ENCODE measurements at regions not wholly inside any gene's neighbourhood (a gene's known extent, or its start where the extent isn't known, plus 50 kb on each side); places are given as distances from the start of the nearest gene placed in this dataset.
"Not testable (repeated sequence)": the region's sequence is repeated elsewhere in the genome, so short reads cannot be mapped to it uniquely, and the experiment has no call there.

DNA sequence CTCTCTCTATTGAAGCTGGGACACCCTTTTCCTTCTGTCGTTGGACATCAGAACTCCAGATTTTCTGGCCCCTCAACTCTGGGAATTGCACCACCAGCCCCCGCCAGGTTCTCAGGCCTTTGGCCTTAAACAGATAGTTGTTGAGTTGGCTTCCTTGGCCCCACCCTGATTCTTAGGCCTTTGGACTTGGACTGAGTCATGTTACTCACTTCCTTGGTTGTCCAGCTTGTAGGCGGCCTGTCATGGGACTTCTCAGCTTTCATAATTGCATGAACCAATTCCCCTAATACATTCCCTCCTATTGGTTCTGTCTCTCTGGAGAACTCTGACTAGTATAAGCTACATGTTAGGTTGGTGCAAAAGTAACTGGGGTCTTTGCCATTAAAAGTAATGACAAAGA lies 195.7 kb downstream of the GPAT3 start:
- no TSS peak for BruUV-seq (replicated peaks)
- Histone ChIP-seq H3K4me3 (no peak overlapping the region), H4K20me1 (ENCODE audit: control insufficient read depth, insufficient read depth) (no peaks in the 10 kb centered on the region), H3K27ac (ENCODE audit: control insufficient read depth, insufficient read depth) (no peak overlapping the region), H3K79me2 (ENCODE audit: control insufficient read depth, insufficient read depth, low read length) (no peaks in the 10 kb centered on the region), H3K9ac (ENCODE audit: control insufficient read depth, insufficient read depth, low read length) (no peak overlapping the region), H3K27me3 (replicated peaks in 1 of 2; ENCODE audit: control insufficient read depth in 2 of 2, insufficient read depth in 2 of 2, low read length in 1 of 2) (no peaks in the 10 kb centered on the region), H3K4me1 (ENCODE audit: control insufficient read depth, insufficient read depth, low read length) (no peaks in the 10 kb centered on the region), H3K9me3 (replicated peaks; ENCODE audit: control insufficient read depth, insufficient read depth, low read length) (no peaks in the 10 kb centered on the region), H2AFZ (ENCODE audit: control insufficient read depth, low read depth, low read length) (no peak overlapping the region), H3K36me3 (ENCODE audit: control insufficient read depth in 2 of 2, insufficient read depth in 2 of 2, low read length in 1 of 2) (no peaks in the 10 kb centered on the region), H3K4me2 (ENCODE audit: control insufficient read depth, insufficient read depth) (no peak overlapping the region)
- ATAC-seq (no peak), FAIRE-seq (no peak), DNase-seq (ENCODE audit: low read depth, low spot score) (no peak)
- WGBS (ENCODE audit: insufficient coverage, insufficient replicate concordance, low lambda C conversion rate, missing lambda C conversion rate): 39% methylated on average over 3 of the region's 3 CpGs
- SMC1A ChIA-PET (ENCODE audit: uncharacterized antibody, unreplicated experiment): no interaction called here
- no peak for TF ChIP-seq GATAD2B (conservative IDR thresholded peaks at IDR 0.05; ENCODE audit: low read depth)
- no peak for TF ChIP-seq SMARCA5 (IDR thresholded peaks at IDR 0.05)
- POLR2A ChIA-PET: no interaction called here
- CTCF ChIA-PET: no interaction called here
- RAD21 ChIA-PET (ENCODE audit: unreplicated experiment): no interaction called here
- intact Hi-C loops (cut with micrococcal nuclease; ENCODE audit: unreplicated experiment) (no loop called here), in situ Hi-C loops (cut with MboI) (no loop called here)

DNA sequence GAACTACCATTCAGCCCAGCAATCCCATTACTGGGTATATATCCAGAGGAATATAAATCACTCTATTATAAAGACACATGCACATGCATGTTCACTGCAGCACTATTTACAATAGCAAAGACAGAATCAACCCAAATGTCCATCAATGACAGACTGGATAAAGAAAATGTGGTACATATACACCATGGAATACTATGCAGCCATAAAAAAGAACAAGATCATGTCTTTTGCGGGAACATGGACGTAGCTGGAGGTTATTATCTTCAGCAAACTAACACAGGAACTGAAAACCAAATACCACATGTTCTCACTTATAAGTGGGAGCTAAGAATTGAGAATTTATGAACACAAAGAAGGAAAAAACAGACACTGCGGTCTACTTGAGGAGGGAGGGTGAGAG lies 195.1 kb downstream of the GPAT3 start:
- ATAC-seq; H3K4me2 ChIP-seq (ENCODE audit: control insufficient read depth, insufficient read depth); H2AFZ ChIP-seq (ENCODE audit: control insufficient read depth, low read depth, low read length); H4K20me1 ChIP-seq (ENCODE audit: control insufficient read depth, insufficient read depth); H3K9ac ChIP-seq (ENCODE audit: control insufficient read depth, insufficient read depth, low read length); CTCF ChIA-PET; H3K27me3 ChIP-seq (replicated peaks in 1 of 2; ENCODE audit: control insufficient read depth in 2 of 2, insufficient read depth in 2 of 2, low read length in 1 of 2); intact Hi-C loops (cut with micrococcal nuclease; ENCODE audit: unreplicated experiment); H3K79me2 ChIP-seq (ENCODE audit: control insufficient read depth, insufficient read depth, low read length); in situ Hi-C loops (cut with MboI); SMC1A ChIA-PET (ENCODE audit: uncharacterized antibody, unreplicated experiment); BruUV-seq (replicated peaks); DNase-seq (ENCODE audit: low read depth, low spot score); H3K36me3 ChIP-seq (ENCODE audit: control insufficient read depth in 2 of 2, insufficient read depth in 2 of 2, low read length in 1 of 2); FAIRE-seq; H3K4me3 ChIP-seq; H3K27ac ChIP-seq (ENCODE audit: control insufficient read depth, insufficient read depth); RAD21 ChIA-PET (ENCODE audit: unreplicated experiment); H3K4me1 ChIP-seq (ENCODE audit: control insufficient read depth, insufficient read depth, low read length); POLR2A ChIA-PET; H3K9me3 ChIP-seq (replicated peaks; ENCODE audit: control insufficient read depth, insufficient read depth, low read length): not testable (repeated sequence)
- 50% methylated on average over 3 of the region's 3 CpGs for WGBS (ENCODE audit: insufficient coverage, insufficient replicate concordance, low lambda C conversion rate, missing lambda C conversion rate)

DNA sequence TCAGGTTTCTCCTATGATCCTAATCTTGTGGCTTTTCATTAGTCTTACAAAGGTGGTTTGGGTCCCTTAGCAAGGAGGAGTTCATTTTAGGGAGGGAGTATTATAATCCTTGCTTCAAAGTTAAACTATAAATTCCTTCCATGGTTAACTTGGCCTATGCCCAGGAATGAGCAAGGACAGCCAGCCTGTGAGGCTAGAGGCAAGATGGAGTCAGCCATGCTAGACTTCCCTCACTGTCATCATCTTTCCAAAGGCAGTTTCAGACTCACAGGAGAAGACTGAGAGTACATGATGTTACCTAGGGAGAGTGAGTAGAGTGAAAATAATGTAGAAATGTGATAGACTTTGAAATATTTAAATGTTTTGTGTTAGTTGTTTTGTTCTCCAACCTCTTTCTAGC lies 192.3 kb downstream of the GPAT3 start:
- Histone ChIP-seq H4K20me1 (ENCODE audit: control insufficient read depth, insufficient read depth) (no peaks in the 10 kb centered on the region), H3K9me3 (replicated peaks; ENCODE audit: control insufficient read depth, insufficient read depth, low read length) (no peaks in the 10 kb centered on the region), H3K79me2 (ENCODE audit: control insufficient read depth, insufficient read depth, low read length) (no peaks in the 10 kb centered on the region), H3K4me1 (ENCODE audit: control insufficient read depth, insufficient read depth, low read length) (no peaks in the 10 kb centered on the region), H3K36me3 (ENCODE audit: control insufficient read depth in 2 of 2, insufficient read depth in 2 of 2, low read length in 1 of 2) (no peaks in the 10 kb centered on the region), H3K9ac (ENCODE audit: control insufficient read depth, insufficient read depth, low read length) (no peak overlapping the region), H2AFZ (ENCODE audit: control insufficient read depth, low read depth, low read length) (no peak overlapping the region), H3K4me3 (no peak overlapping the region), H3K4me2 (ENCODE audit: control insufficient read depth, insufficient read depth) (no peak overlapping the region), H3K27me3 (replicated peaks in 1 of 2; ENCODE audit: control insufficient read depth in 2 of 2, insufficient read depth in 2 of 2, low read length in 1 of 2) (no peaks in the 10 kb centered on the region), H3K27ac (ENCODE audit: control insufficient read depth, insufficient read depth) (no peak overlapping the region)
- intact Hi-C loops (cut with micrococcal nuclease; ENCODE audit: unreplicated experiment): no loop called here
- ChIA-PET CTCF (no interaction called here), SMC1A (ENCODE audit: uncharacterized antibody, unreplicated experiment) (no interaction called here), POLR2A (no interaction called here), RAD21 (ENCODE audit: unreplicated experiment) (no interaction called here)
- in situ Hi-C loops (cut with MboI): no loop called here
- ATAC-seq (no peak), DNase-seq (ENCODE audit: low read depth, low spot score) (no peak), FAIRE-seq (no peak)
- BruUV-seq (replicated peaks): no TSS peak
- TF ChIP-seq LARP7 (IDR thresholded peaks at IDR 0.05) (no peak), CBX5 (IDR thresholded peaks at IDR 0.05; ENCODE audit: low read depth) (no peak), FOS (IDR thresholded peaks at IDR 0.05; ENCODE audit: borderline replicate concordance, extremely low read depth, insufficient read length) (no peak), POU2F2 (IDR thresholded peaks at IDR 0.05; ENCODE audit: borderline replicate concordance, low read depth, low read length) (no peak), MYB (IDR thresholded peaks at IDR 0.05; ENCODE audit: borderline replicate concordance, low read depth, low read length) (no peak), RBBP5 (conservative IDR thresholded peaks at IDR 0.05) (no peak)
- TF ChIP-seq, protein P1, sequence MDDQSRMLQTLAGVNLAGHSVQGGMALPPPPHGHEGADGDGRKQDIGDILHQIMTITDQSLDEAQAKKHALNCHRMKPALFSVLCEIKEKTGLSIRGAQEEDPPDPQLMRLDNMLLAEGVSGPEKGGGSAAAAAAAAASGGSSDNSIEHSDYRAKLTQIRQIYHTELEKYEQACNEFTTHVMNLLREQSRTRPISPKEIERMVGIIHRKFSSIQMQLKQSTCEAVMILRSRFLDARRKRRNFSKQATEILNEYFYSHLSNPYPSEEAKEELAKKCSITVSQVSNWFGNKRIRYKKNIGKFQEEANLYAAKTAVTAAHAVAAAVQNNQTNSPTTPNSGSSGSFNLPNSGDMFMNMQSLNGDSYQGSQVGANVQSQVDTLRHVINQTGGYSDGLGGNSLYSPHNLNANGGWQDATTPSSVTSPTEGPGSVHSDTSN (IDR thresholded peaks at IDR 0.05; ENCODE audit: insufficient replicate concordance, low read depth, low read length): no peak
